NCI-H187 (cell line): ENCODE measurements at regions not wholly inside any gene's neighbourhood (a gene's known extent, or its start where the extent isn't known, plus 50 kb on each side); places are given as distances from the start of the nearest gene placed in this dataset.
"Not testable (repeated sequence)": the region's sequence is repeated elsewhere in the genome, so short reads cannot be mapped to it uniquely, and the experiment has no call there.

Experiments used
- DNase-seq, 2 experiments: peaks; one replicate each; lab custom pipeline; 2025; lab: John Stamatoyannopoulos, UW

DNA sequence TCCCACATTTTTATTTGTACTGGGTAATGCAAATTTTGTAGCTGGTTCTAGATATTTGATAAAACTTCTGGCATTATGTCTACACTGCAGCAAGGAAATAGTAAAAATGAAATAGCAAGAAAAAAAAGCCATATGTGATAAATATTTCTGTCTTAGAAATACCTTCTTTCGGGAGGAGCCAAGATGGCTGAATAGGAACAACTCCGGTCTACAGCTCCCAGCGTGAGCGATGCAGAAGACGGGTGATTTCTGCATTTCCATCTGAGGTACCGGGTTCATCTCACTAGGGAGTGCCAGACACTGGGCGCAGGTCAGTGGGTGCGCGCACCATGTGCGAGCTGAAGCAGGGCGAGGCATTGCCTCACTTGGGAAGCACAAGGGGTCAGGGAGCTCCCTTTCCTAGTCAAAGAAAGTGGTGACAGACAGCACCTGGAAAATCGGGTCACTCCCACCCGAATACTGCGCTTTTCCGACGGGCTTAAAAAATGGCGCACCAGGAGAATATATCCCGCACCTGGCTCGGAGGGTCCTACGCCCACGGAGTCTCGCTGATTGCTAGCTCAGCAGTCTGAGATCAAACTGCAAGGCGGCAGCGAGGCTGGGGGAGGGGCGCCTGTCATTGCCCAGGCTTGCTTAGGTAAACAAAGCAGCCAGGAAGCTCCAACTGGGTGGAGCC lies 461.4 kb downstream of the ZWINT start:
- not testable (repeated sequence) for DNase-seq

DNA sequence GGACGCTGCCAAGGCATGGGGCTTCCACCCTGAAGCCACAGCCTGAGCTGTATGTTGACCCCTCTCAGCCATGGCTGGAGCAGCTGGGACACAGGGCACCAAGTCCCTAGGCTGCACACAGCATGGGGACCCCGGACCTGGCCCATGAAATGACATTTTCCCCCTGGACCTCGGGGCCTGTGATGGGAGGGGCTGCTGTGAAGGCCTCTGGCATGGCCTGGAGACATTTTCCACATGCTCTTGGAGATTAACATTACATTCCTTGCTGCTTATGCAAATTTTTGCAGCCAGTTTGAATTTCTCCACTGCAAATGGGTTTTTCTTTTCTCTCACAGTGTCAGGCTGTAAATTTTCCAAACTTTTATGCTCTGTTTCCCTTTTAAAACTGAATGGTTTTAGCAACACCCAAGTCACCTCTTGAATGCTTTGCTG lies 463.6 kb downstream of the ZWINT start:
- DNase-seq, result no peak

DNA sequence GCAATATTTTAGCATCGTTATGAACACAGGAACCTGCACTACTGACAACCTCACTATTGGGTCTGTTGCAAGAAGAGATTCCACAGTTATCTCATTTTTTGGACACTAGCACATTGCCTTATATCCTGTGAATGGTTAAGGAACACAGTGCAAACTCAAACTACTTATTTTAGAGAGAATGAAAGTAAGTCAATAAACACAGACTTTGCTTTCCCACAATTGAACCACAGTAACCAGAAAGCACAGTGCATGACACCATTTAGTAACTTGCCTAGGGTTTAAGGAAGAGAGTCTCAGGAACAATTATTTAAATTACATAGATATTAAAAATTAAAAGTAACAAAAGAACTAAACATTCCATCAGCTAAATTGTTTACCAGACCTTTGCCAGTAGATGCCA lies 468.8 kb downstream of the ZWINT start:
- no peak for DNase-seq

DNA sequence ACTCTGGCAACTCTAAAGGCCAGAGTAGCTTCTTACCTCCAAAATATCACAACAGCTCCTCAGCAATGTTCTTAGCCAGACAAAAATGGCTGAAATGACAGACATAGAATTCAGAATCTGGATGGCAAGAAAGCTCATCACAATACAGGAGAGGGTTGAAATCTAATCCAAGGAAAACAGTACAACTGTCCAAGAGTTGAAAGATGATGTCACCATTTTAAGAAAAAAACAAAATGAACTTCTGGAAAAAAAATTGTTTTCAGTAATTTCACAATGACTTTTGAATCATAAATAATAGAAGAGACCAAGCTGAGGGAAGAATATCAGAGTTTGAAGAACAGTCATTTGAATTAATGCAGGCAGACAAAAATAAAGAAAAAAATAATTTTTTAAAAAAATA lies 479.5 kb downstream of the ZWINT start:
- no peak for DNase-seq

DNA sequence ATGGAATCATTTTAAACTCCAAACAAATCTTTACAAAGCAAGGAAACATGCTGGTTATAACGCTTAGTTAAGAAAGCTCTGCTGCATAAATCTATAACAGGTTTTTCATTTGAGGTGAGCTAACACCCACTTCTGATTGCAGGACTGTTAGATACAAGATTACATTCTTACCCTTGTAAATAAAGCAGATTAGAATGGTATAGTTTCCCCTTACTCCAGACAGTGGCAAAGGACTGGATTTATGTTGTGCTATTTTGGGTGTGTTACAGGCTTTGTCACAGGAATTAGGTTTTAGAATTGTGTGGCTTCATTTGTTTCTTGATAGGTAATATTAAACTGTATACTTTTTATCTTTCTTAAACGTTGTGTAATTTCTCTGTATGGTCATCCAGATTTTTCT lies 487.6 kb downstream of the ZWINT start:
- no peak for DNase-seq

DNA sequence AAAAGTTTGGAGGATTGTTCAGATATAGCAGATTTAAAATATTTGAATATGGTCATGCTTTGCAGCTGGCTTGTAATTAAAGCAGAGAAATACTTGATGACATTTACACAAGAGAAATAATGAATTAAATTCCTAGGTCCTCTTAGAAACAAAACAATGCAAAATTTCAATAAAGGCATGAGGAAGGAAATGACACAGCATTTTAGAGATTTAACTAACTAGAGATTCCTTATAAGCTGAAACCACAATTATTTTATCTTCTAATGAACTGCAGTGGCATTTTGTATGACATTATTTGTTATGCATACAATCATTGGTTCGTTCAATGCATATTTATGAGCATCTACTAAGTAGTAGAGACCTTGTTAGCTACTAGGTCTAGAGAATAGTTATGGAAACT lies 490.9 kb downstream of the ZWINT start:
- DNase-seq, result no peak

DNA sequence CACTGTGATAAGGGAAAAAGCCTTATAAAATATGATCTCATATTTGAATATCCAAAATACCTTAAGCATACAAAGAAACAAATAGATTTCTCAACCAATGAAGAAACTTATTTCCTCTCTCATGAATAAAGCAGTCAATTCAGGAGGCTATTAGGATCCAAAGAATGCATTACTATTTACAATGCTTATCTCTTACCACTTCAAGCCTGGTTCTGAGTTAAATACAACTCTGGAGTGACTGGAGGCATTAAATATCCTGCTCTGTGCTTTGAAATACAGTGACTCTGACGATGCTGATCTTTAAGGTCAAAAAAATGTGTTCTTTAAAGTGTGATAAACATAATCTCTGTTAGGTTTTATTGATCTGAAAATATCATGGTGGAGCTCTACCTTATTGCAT lies 493.2 kb downstream of the ZWINT start:
- DNase-seq, result no peak

DNA sequence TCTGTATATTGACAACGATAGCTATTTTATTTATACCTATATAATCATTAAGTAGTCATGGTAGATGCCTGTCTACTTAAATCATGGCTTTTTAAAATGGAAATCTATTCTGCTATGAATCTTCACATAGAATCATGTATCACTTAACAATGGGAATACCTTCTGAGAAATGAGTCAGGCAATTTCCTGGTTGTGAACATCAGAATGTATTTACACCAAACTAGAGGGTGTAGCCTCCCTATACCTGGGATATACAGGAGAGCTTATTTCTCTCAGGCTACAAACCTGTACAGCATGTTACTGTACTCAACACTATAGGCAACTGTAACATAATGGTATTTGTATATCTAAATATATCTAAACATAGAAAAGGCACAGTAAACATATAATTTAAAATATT lies 502.3 kb downstream of the ZWINT start:
- no peak for DNase-seq

DNA sequence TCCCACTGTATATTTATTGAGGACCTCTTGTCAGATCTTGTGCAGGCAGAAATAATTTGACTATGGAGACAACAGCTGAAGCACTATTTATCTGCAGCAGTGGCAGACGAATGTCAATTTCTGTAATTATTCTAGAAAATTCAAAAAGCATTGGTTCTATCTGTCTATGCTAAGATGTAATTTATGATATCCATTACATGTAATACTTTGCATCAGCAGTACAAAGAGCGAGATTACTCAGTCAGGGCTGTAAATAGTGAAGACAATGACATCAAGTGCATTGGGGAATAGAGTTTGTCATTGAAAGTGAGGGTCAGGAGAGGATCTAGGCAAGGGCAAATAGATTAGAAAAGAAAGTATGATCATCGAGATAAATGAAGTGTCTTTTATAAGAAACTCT lies 508.2 kb downstream of the ZWINT start:
- DNase-seq, result no peak

DNA sequence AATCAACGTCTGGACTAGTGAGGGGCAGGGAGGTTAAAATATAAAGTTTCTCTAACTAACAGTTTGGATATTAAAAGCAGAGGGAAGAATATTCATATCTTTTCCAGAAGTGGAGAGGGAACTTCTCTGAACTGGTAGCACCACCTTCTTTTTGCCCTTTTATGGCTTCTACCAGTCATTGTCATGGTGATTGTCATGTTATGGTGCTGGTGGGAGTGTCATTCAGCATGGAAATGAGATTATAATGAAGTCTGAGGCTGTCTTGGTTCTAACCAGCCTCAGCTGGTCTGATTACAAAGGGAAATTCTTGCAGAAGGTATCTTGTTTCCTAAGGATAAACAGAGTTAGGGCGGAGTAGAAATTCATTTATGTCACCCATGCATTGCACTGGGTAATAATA lies 523.8 kb downstream of the ZWINT start:
- DNase-seq, result no peak

DNA sequence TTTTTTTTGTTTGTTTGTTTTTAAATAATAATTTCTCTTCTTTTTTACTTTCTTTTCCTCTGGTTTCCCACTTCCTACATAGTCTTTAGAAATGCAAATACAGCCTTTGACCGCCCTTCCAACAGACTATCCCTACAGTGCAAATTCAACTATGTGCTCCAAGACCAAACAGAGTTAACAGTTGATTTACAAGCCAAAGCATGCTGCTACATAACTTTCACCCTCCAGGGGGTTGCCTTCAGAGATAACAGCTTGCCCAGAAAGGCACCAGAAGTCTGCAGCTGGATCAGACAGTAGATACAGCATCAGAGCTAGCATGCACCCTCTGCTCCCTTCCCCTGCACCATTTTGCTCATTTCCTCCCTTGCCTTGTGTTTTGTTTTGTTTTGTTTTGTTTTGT lies 539.0 kb downstream of the ZWINT start:
- no peak for DNase-seq

DNA sequence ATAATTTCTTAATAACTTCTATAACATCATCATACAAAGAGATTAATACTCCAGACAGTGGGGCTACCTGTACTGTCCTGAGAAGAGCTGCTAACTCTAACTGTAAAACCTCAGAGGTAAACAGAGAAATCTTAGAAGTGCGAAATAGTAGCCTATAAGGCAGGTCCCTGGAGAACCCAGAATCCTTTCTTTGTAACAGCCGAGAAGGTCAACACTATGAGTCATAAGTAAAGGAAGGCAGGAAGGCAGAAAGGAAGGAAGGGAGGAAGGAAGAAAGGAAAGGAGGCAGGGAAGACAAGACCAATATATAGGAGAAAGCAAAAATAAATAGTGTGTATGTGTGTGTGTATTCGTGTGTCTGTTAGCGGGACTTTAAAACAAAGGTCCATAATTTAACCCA lies 540.6 kb downstream of the ZWINT start:
- no peak for DNase-seq

DNA sequence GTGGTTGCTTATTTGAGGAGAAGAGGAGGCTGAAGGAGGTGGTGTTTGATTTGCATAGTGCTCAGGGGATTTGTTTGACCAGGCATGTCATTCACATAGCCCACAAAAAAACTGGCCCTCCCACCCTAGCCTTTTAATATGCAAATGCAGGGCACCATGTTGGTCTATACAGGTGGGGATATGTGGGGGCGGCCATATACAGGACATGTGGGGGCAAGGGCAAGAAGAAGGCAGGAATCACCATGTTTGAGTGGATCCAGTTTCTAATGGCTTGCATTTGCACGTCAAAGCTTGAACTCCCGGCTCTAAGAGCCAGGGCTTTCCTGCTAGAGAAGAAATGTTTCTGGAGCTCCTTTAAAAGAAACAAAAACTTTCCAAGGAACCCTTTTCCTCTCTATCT lies 541.0 kb downstream of the ZWINT start:
- DNase-seq, result no peak

DNA sequence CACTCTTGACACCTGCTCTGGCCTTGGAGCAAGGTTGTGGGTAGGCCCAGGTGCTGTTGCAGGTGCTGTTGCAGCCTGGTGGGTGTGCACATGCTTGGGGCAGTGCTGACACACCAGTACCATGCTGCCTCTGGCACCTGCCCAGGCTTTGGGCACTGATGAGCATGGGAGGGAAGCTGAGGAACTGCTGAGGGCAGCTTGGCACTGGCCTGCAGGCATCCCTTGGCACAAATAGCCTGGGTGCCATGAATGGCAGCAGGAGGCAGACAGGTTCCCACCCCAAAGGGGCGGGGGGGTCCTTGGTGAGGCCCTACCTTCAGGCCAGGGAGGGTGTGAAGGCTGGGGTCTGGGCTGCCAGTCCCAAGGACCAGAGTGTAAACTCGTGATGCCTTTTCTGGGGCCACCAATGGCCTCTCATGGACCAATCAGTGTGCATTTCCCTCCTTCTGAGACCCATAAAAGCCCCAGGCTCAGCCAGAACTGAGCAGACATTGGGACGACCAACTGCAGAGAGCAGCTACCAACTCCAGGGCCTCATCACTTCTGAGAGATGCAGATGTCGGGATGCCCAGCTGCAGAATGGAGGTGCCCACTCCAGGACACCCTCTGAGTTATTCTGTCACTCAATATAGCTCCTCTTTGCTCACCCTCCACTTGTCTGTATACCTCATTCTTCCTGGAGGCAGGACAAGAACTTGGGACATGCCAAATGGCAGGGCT lies 547.4 kb downstream of the ZWINT start:
- no peak for DNase-seq

DNA sequence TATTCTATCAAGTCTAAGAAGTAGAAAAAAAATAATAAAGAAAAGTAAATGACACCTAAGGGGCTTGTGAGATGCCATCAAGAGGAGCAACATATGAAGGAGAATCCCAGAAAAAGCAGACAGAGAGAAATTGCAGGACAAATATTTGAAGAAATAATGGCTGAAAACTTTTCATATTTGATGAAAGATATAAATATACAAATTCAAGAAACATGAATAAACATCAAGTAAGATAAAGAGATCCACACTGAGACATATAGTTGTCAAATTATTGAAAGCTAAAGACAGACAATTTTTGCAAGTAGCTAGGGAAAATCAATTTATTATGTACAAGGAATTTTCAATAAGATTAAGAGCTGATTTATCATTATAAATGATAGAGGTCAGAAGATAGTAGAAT lies 558.0 kb downstream of the ZWINT start:
- DNase-seq, result no peak

DNA sequence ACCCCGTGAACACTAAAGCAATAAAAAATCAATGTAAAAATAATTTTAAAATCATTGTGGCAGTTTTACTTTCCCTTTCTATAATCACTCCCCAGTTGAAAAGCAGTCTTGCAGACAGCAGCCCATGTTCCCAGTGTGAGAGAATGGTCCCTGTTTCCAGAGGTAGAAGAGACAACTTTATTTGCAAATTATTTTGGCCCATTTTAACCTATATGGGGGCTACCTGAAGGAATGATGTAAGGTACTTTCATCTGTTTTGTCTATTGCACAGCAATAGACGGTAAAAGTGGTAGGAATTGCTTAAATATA lies 559.8 kb downstream of the ZWINT start:
- DNase-seq, result no peak

DNA sequence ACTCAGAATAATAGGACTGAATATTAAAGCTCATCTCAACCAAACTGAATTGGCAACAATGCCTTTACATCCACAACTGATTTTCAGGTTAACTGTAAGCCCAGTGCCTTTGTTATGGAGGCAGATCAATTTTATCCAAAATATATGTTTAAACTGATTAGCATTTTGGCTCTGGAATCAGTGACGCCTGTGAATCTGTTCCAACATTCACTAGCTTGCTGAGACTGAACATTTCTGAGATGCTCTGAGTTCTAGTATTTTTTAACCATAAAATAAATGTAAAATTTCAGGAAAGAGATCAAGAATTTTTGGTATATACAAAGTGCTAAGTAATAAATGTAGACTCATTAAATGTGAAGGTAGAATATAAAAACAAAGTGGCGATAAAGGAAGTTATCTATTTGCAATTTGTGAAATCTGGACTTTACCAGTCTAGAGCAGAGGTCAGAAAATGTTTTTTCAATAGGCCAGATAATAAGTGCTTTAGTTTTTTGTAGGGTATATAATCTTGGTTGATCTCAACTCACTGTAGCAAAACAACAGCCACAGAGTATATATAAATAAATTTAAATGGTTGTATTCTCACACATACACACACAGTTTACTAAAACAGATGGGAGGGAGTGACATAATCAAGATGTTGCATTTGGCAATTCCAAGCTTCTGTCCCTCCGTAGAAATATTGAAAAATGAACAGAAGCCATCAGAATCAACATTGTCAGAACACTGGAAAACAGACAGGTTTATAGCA lies 560.3 kb downstream of the ZWINT start:
- no peak for DNase-seq

DNA sequence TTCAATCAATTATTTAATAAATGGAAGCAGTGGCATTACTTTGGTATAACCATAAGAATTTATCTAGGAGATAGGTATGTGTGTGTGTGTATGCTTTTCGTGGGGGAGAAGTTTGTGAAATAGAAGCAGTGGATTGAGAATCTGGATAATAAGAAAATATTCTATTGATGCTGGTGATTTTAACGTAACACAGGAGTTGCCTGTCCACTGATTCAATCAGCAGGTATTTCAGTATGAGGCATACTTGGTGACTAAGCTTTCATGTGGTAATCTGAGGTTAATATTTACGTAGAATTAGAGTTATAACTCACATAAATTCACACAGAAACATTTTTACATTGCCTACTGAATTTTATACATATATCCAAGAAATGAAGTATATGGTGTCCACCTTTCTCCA lies 568.0 kb downstream of the ZWINT start:
- no peak for DNase-seq

DNA sequence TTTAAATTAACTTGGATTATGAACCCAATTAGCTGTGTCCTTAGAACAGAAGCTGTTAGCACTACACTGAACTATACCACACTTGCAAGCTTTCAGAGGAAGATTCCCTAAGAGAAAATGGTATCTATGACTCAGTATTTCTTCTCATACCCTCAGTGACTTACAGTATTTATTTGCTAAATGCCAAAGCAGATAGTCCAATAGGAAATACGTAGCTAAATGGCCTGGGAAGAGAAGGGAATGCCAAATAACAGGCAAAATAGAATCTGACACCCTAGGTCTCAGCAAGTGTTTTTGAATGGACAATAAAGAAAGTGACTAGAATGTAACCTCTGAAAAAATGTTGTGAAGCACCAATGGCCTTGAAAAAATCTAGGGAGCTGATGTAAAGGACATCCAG lies 570.8 kb downstream of the ZWINT start:
- DNase-seq, result not testable (repeated sequence)

DNA sequence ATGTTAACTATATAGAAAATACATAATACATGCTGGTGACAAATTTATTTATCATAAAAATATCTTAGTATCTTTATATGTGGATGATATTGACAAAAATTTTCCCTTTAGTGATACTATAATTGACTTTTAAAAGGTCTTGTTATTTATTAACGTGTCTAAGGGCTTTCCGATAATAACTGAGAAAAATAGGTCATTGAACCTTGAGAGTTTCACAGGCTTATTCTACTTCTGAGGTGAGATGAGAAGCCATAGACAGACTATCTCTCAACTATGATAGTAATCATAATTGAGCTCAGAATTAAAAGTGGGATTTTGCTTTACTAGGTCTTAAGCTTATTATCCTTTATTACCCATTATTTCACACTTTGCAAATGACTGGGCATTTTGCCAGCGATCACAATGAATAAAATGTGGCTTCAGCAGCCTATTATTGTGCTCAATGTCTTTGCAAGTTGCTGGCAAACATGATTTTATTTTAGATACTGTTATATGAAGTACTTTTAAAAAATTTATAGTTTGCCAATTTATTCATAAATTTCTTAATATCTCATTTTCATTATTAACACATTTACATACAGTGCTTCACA lies 574.5 kb downstream of the ZWINT start:
- DNase-seq, result no peak

DNA sequence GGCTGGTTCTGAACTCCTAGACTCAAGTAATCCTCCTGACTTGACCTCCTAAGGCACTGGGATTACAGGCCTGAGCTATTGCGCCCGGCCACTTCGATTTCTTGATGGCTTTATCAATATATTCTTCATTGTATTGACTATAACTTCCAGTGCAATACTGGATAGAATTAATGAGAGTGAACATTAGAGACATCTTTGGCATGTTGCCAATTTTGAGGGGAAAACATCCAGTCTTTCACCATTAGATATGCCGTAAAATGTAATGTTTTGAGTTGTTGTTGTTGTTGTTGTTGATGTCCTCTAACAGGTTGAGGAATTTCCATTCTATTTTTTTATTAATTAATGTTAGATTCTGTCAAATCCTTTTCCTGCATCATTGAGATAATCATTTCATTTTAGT lies 578.9 kb downstream of the ZWINT start:
- no peak for DNase-seq

DNA sequence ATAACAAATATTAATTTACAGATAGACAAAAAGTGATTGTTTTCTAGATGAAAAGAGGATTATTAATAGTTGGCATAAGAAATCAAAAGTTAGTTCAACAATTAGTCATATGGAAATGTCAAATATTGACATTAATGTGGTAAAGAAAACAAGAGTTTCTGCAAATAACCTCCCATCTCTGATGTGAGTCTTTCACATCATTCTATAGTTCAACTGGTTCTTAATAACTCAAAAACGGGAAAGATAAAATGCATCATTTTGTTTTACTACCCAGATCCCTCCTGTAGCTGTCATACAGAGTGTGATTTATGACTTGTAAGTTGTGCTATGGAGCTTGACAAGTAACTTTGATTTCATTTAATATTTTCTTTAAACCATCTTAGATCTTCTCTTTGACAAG lies 594.8 kb downstream of the ZWINT start:
- no peak for DNase-seq

DNA sequence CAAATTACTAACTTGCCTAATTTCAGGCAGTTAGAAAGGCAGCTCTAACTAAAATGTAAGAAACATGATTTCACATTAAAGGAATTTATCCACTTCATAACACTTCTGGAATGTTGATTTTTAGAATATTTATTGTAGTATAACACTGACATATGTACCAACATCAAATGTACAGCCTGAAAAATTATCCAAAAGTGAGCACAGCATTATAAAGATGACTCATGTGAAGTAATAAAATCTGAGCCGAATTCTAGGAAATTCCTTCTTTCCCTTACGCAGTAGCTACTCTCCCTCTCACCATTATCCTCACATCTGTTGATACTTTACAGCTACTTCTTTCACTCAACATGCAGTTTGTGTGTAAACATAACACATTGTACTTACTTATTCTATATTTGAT lies 610.6 kb downstream of the ZWINT start:
- DNase-seq, result no peak
